IPS DF 4.7 (cell line): ENCODE measurements at regions not wholly inside any gene's neighbourhood (a gene's known extent, or its start where the extent isn't known, plus 50 kb on each side); places are given as distances from the start of the nearest gene placed in this dataset.
A peak's percentile ranks its signal among the peaks of the same experiment; 100 is the strongest.

Experiments used
- DNase-seq: peaks from one replicate; pipeline ENCODE4 v3.0.0-alpha.2; 2013; ENCODE audit warnings: low spot score; ENCODE audit errors: extremely low read depth

GRCh38 chr2:121897335-121897970 lies 142.0 kb downstream of the TSN start:
- DNase-seq = peak; percentile 41

GRCh38 chr2:121898483-121898882 lies 143.0 kb downstream of the TSN start:
- no peak for DNase-seq

- no peak for DNase-seq
These were observed 144.9 kb downstream of the TSN start for GRCh38 chr2:121900391-121900790.

GRCh38 chr2:121902171-121902591 lies 146.7 kb downstream of the TSN start:
- no peak for DNase-seq

GRCh38 chr2:121902616-121903015 lies 147.2 kb downstream of the TSN start:
- no peak for DNase-seq

- no peak for DNase-seq
These were observed 147.7 kb downstream of the TSN start for GRCh38 chr2:121903037-121903689.

DNA sequence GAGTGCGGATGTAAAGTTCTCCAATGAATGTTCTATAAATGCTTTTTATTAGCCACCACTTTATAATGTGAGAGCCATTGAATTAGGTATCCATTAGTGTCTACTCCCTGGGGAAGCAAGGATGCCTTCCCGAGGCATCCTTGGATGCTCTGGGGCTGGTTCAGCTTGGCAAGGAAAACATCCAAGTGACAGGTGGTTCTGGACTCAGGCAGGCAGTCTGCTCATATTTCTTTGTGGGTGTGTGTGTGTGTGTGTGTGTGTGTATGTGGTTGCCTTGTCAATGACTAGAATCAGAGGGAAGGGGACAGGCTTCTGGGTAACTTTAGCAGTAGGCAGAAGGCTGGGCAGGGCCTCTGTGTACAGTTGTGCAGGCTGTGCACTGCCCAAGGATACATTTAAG lies 149.2 kb downstream of the TSN start:
- no peak for DNase-seq

- no peak for DNase-seq
These were observed 149.8 kb downstream of the TSN start for GRCh38 chr2:121905201-121905600.

DNA sequence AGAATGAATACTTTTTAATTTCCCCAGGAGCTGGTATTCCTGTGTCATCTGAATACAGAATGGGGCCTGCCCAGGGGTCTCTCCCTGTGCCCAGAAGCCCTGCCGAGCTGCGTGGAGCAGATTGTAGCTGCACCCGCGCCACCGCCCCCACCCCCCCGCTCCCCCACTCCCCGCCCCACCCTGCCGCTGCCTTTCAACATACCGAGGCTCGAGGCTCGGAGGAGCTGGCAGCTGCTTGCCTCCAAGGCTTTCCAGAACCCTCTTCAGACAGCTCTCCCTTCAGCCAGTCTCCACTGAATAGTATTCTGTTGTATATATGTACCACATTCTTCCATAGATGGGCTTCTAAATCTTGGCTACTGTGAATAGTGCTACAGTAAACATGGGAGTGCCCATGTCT lies 150.7 kb downstream of the TSN start:
- no peak for DNase-seq

DNA sequence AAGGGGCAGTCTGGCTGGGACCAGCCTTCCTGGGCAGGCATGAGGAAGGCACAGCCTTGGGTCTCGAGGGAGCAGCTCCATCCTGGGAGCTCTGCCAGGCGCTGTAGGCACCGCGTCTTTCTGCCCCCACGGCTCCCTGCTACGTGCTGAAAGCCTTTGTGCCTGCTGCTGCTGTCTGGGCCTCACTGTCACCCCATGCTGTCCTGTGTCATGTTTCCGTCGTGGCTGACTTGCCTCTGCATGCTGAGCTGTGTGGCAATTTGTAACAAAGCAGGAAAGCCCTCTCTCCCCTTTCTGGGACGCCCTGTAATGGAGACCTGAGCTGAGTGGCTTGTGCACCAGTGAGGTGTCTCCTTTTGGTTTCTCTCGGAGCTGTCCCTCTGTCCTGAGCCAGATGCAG lies 152.5 kb downstream of the TSN start:
- DNase-seq = no peak

DNA sequence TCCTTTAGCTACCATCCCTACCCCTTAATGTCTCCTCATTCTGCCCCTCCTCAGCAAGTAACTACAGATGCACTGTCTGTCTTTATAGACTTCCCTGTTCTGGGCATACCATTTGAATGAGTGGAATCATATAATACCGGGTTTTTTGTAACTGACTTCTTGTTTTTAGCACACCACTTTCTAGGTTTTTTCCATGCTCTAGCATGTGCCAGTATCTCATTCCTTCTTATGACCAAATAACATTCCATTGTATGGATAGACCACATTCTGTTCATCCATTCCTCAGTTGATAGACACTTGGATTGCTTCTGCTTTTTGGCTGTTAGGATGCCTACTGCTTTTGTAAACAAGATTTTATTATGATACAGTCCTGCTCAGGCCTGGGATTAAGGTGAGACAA lies 154.7 kb downstream of the TSN start:
- no peak for DNase-seq

GRCh38 chr2:121911036-121911435 lies 155.6 kb downstream of the TSN start:
- DNase-seq = no peak

GRCh38 chr2:121917143-121917542 lies 161.7 kb downstream of the TSN start:
- no peak for DNase-seq

DNA sequence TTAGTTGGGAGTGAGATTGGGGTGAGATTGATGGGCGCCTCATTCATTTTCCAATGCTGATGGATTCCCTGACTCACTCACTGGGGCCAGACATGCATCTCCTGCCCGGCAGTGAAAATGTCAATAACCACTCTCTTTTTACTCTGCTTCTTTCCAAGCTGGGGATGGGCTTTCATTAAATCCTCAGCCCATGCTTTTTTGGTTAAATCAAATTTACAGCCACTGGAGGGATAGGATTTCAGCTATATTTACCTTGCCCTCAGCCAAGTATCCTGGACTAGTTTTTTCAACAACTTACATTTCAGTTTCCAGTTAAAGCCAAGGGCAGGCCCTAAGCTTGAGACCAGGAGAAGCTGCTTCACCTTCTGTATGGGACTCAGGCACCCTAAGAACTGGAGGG lies 162.8 kb downstream of the TSN start:
- DNase-seq = no peak

DNA sequence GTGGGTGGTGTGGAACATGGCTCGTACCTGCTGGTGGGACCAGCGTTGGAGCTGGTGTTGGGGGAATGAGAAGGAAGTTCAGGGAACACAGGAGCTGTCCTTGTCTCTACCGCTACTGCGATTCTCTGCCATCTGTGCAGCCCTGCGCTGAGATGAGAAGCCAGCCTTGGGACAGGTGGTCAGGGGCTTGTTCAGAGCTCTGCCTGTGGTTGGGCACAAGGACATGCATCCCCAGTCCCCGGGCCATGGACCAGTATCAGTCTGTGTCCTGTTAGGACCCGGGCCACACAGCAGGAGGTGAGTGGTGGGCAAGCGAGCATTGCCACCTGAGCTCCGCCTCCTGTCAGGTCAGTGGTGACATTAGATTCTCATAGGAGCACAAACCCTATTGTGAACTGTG lies 164.4 kb downstream of the TSN start:
- DNase-seq = no peak

DNA sequence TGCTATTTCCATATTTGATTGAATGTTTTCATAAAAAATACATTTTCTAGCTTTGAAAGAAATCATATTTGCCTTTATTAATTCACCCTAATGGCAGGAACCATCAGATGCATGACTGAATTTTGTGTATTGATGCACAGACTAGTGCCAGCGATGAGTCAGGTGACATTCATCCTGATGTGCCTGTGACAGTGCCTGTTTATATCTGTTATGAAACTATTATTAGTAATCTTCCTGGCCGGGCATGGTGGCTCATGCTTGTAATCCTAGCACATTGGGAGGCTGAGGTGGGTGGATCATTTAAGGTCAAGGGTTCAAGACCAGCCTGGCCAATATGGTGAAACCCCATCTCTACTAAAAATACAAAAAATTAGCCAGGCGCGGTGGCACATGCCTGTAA lies 170.0 kb downstream of the TSN start:
- no peak for DNase-seq

DNA sequence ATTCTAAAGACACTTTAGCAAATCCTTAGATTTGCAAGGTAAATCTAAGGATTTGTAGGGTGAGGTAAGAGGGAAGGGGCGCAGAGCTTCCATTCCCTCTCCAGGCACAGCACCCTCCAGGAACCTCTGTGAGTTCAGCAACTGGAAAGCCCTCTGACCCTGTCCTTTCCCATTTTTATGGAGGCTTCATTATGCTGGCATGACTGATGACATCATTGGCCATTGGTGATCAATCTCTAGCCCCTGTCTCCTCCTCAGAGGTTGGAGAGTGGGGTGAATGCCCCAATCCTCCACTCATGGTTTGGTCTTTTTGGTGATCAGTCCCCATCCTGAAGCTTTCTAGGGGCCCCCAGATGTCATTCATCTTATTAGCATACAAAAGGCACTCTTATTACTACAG lies 187.8 kb downstream of the TSN start:
- DNase-seq = no peak

- no peak for DNase-seq
These were observed 188.8 kb downstream of the TSN start for GRCh38 chr2:121944072-121944831.

DNA sequence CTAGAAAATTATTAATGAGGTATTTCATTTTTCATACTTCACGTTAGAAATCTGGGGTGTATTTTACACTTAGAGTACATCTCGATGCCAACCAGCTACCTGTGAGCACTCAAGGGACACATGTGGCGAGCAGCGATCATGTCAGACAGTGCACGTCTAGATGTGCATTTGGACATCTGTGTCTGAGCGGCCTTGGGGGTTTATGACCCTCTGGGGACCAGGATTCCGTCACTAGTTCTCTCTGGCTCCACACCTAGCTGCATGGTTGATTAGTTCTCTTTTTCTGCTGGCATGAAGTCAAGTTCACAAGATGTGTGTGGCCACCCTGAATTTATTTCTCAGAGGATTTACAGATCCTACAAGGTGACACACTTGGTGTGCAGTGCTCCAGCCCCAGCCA lies 192.2 kb downstream of the TSN start:
- DNase-seq = no peak

DNA sequence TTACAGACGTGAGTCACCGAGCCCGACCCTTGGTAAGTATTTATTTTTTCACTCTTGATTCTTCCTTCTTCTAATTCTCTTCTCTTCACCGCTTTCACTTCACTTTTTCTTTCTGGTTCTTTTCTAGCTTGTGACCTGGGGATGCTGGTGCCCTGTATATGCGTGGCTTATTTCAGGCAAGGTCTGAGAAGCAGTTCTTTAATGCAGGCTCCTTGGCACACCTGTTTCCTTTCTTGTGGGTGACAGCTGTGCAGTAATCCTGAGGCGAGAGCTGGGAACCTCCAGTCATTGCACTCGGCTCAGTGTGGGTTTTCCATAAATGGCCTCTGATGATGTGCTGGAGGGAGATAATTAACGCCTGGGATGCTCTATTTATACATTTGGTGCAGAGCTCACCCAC lies 193.8 kb downstream of the TSN start:
- DNase-seq = no peak

DNA sequence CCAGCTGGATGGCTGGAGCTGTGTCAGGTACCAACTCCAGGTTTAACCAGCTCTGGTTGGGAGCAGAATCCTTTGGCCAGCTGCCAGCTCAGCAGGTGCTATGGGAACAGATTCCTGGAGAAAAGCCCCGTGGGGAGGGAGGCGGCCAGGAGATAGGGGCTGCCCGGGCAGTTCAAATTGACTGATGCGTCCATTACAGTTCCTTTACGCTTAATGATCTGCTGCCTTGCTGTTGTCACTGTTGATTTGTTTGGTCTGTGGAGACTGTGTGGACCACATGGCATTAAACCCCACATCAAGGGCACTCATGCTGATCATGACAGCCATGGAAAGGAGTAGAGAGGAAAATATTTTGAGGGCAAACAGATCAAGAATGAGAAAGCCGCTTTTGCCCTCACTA lies 200.0 kb downstream of the TSN start:
- no peak for DNase-seq

GRCh38 chr2:121955872-121956271 lies 200.4 kb downstream of the TSN start:
- no peak for DNase-seq

- no peak for DNase-seq
These were observed 204.8 kb downstream of the TSN start for GRCh38 chr2:121960251-121960650.
